GM18867 (cell line): ENCODE measurements at regions not wholly inside any gene's neighbourhood (a gene's known extent, or its start where the extent isn't known, plus 50 kb on each side); places are given as distances from the start of the nearest gene placed in this dataset.

ENCODE experiments used
- ATAC-seq: cut with Tn5 transposase; IDR thresholded peaks from one replicate; pipeline ENCODE4 v1.9.1; 2021; ENCODE audit warnings: mild to moderate bottlenecking, moderate library complexity; ENCODE audit not compliant: unreplicated experiment

- peak; percentile 41 for ATAC-seq
Measured at GRCh38 chr2:57973621-57974186, 72.9 kb upstream of the VRK2 start.

- no peak for ATAC-seq
Measured at GRCh38 chr2:57979158-57979557, 67.4 kb upstream of the VRK2 start.

- no peak for ATAC-seq
Measured at GRCh38 chr2:57981083-57981768, 65.4 kb upstream of the VRK2 start.

GRCh38 chr2:57987835-57988573 is 58.6 kb upstream of the VRK2 start:
- no peak for ATAC-seq

- ATAC-seq, result peak; percentile 83
Measured at GRCh38 chr2:57990118-57990725, 56.4 kb upstream of the VRK2 start.
